Esophagus muscularis mucosa (tissue), 3 donors: ENCODE measurements at regions not wholly inside any gene's neighbourhood (a gene's known extent, or its start where the extent isn't known, plus 50 kb on each side); places are given as distances from the start of the nearest gene placed in this dataset.

Experiments used
- POLR2A ChIP-seq: fragments of 450-650 bp; IDR thresholded peaks from one replicate; pipeline ENCODE4 v1.6.1; 2017; ENCODE audit warnings: antibody characterized with exemption, moderate library complexity, mild to moderate bottlenecking, low read depth
- POLR2AphosphoS5 ChIP-seq, 2 donors: sonication (generic); formaldehyde crosslinking; IDR thresholded peaks; one replicate each; pipeline ENCODE4 v1.6.1; 2017; ENCODE audit warnings: antibody characterized with exemption in 2 of 2
- TF ChIP-seq, protein P1 (sequence below), 3 experiments: fragments of 200-600 bp in 2 of 3; fragments of 450-650 bp in 1 of 3; sonication (generic) in 2 of 3; IDR thresholded peaks; one replicate each; pipeline ENCODE4 v1.5.1; 2017 to 2019; ENCODE audit warnings: antibody characterized with exemption in 3 of 3, mild to moderate bottlenecking in 2 of 3, moderate library complexity in 1 of 3

DNA sequence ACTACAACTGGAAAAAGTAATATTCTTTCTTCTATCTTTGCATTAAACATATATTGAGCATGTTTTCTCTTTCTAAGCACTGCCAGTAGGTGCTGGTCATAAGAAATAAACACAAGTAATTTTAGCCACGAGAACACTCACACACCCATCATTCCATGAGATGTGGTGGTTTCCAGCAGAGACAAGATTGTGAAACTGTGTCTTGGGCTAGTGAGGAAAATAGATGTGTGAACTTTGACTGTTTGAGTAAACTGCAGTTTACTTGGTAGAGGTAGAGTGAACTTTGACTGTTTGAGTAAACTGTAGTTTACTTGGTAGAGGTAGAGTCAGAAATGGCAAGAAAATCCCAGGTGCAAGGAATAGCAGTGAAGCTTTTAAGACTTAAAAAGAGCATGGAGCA, 300.9 kb upstream of the HS3ST1 start:
- TF ChIP-seq POLR2A (no peak), POLR2AphosphoS5 (IDR thresholded peaks at IDR 0.05) (no peak)
- TF ChIP-seq, protein P1, sequence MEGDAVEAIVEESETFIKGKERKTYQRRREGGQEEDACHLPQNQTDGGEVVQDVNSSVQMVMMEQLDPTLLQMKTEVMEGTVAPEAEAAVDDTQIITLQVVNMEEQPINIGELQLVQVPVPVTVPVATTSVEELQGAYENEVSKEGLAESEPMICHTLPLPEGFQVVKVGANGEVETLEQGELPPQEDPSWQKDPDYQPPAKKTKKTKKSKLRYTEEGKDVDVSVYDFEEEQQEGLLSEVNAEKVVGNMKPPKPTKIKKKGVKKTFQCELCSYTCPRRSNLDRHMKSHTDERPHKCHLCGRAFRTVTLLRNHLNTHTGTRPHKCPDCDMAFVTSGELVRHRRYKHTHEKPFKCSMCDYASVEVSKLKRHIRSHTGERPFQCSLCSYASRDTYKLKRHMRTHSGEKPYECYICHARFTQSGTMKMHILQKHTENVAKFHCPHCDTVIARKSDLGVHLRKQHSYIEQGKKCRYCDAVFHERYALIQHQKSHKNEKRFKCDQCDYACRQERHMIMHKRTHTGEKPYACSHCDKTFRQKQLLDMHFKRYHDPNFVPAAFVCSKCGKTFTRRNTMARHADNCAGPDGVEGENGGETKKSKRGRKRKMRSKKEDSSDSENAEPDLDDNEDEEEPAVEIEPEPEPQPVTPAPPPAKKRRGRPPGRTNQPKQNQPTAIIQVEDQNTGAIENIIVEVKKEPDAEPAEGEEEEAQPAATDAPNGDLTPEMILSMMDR (IDR thresholded peaks at IDR 0.05), result no peak
